ENCODE measurements at regions not wholly inside any gene's neighbourhood (a gene's known extent, or its start where the extent isn't known, plus 50 kb on each side); places are given as distances from the start of the nearest gene placed in this dataset.

DNA sequence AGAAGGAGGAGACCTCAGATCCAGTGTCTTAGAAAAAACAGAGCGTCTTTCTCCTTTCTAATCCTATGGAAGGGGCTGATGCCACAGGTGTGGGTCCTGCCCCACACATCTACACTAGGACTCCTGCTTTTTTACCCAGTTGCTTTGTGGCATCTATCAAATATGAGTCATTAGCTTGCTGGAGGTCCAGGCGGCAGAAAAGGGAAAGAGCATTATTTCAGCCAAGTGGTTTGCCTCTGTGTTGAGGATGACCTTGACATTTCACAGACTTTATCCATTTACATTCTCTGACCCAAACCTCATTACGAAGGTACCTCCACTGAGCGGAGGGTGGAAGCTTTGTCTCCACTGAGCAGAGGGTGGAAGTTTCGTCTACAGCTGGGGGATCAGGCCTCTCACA is 308.4 kb upstream of the KLF6 start:
- no peak overlapping the region for H3K4me3 ChIP-seq (ENCODE audit: low read length)
- TF ChIP-seq, protein P1, sequence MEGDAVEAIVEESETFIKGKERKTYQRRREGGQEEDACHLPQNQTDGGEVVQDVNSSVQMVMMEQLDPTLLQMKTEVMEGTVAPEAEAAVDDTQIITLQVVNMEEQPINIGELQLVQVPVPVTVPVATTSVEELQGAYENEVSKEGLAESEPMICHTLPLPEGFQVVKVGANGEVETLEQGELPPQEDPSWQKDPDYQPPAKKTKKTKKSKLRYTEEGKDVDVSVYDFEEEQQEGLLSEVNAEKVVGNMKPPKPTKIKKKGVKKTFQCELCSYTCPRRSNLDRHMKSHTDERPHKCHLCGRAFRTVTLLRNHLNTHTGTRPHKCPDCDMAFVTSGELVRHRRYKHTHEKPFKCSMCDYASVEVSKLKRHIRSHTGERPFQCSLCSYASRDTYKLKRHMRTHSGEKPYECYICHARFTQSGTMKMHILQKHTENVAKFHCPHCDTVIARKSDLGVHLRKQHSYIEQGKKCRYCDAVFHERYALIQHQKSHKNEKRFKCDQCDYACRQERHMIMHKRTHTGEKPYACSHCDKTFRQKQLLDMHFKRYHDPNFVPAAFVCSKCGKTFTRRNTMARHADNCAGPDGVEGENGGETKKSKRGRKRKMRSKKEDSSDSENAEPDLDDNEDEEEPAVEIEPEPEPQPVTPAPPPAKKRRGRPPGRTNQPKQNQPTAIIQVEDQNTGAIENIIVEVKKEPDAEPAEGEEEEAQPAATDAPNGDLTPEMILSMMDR (IDR thresholded peaks at IDR 0.05; ENCODE audit: insufficient read depth, low read depth, low read length, missing control alignments) = no peak
- no peak for DNase-seq (ENCODE audit: low read depth)

DNA sequence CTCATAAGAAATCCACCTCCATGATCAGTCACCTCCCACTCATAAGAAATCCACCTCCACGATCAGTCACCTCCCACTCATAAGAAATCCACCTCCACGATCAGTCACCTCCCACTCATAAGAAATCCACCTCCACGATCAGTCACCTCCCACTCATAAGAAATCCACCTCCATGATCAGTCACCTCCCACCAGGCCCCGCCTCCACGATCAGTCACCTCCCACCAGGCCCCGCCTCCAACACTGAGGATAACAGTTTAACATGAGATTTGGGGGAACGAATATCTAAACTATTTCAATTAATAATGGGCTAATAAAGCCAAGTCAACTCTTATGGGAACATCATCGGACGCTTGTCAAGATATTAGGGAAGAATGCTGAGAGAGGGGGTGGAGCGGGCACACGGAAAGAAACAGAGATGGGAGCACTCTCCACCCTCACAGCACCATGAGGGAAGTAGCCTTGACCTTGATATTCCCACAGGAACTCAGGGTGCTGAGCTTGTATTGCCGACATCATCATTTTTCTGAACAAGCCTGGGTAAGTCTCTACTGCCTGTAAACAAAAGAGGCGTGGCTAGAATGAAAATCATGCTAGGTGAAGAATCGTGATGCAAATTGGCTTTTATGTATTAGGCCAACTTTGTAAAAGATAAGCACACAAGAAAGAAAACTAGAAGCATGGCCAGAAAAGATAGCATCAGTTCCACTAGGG is 303.5 kb upstream of the KLF6 start:
- H3K4me3 ChIP-seq (ENCODE audit: low read length) = no peak overlapping the region
- no peak for DNase-seq (ENCODE audit: low read depth)
- TF ChIP-seq, protein P1 (IDR thresholded peaks at IDR 0.05; ENCODE audit: insufficient read depth, low read depth, low read length, missing control alignments) = no peak

DNA sequence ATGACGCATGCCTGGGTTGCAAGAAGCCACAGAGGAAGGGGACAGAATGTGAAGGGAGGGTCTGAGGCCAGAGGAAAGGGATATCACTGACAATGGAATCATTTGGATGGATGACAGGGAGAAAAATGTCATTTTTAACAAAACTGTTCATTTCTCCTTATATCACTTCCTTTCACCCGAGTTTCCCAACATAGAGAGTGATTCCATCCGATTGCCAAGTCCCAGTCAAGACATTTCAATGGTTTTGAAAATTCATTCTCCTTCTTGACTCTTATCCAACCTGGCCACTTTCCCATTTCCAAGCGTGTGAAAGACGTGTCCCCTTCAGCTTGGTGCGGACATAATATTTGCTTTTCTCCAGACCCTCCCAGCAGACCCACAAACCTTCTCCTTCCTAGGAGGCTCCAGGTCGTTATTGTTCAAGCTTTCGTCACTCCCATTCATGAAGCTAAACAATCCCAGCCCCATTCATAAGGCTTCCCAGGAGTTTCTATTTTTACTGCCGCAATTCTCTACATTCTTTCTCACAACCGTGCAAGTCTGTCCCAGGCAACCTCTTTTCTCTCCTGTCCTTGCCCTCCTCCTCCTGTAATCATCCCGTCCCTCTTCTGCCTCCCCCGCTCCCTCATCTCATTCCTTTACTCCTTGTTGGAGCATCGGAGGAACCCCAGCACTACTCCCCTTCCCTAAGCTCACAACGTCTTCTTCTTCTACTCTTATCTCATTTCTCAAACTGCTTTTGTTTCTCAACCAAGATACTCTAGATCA is 301.3 kb upstream of the KLF6 start:
- no peak for DNase-seq (ENCODE audit: low read depth)
- TF ChIP-seq, protein P1 (IDR thresholded peaks at IDR 0.05; ENCODE audit: insufficient read depth, low read depth, low read length, missing control alignments) = no peak
- H3K4me3 ChIP-seq (ENCODE audit: low read length) = no peak overlapping the region

DNA sequence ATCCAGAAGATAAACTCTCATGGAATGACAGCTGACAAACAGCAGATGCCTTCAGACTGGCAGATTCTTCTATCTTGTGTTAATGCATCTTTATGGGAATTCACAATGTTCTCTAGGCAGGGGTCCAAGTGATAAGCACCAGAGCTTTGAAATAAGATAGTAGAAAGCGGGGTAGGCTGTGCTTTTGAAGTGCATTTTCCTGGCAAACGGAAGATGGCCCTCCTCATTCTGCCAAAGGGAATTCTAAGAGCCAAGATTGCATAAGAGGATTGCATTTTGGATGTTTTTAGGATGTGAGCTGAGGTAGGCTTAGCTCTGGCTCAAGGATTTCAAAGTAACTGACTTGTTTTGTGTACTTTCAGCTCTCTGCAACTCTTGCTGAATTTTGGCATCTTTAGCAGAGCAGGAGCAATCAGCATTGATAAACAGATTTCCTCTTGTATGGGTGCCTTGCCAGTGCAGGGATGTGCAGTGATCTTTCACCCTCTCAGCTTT is 298.5 kb upstream of the KLF6 start:
- no peak overlapping the region for H3K4me3 ChIP-seq (ENCODE audit: low read length)
- DNase-seq (ENCODE audit: low read depth) = no peak

DNA sequence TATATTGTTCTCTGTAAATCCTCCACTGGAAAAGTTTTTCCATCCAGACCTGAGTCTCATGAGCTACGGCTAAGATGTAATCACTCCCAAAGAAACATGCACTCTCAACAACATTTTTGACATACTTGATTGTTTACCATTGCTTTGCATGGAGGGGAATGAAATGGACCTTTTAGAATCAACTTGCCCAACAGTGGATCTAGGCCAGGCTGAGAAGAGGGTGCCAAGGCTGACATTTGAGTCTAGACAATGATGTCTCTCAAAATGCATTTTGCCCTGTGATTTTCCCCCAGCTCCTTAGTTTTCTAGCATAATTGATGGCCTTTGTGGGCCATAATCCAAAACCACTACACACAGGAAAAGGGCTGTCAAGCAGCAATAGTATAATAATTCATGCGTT is 297.9 kb upstream of the KLF6 start:
- TF ChIP-seq, protein P1 (IDR thresholded peaks at IDR 0.05; ENCODE audit: insufficient read depth, low read depth, low read length, missing control alignments) = no peak
- DNase-seq (ENCODE audit: low read depth) = no peak
- no peak overlapping the region for H3K4me3 ChIP-seq (ENCODE audit: low read length)

More for the DNA sequence above, 298.5 kb upstream of the KLF6 start:
- TF ChIP-seq, protein P1 (IDR thresholded peaks at IDR 0.05; ENCODE audit: insufficient read depth, low read depth, low read length, missing control alignments) = no peak

DNA sequence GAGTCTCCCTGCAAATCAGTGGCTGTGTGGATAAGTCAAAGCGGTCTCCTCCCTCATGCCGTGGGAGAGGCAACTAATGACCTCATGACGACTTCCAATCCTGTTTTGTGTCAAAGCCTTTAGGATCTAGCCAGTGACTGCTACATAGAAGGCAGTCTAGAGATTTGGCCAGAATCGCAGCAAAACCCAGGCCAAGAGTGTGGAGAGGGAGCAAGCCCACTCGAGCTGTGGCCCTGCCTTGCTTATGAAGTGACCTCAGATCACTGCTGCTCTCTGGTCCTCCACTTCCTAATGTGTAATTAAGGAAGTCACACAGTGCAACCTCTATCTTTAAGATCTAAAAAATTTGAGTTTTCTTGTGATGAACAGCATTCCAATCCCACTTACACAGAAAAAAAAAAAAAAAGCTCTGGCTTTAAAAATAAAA is 296.7 kb upstream of the KLF6 start:
- DNase-seq (ENCODE audit: low read depth) = no peak
- TF ChIP-seq, protein P1 (IDR thresholded peaks at IDR 0.05; ENCODE audit: insufficient read depth, low read depth, low read length, missing control alignments) = no peak
- no peak overlapping the region for H3K4me3 ChIP-seq (ENCODE audit: low read length)
